ENCODE measurements at regions not wholly inside any gene's neighbourhood (a gene's known extent, or its start where the extent isn't known, plus 50 kb on each side); places are given as distances from the start of the nearest gene placed in this dataset.

DNA sequence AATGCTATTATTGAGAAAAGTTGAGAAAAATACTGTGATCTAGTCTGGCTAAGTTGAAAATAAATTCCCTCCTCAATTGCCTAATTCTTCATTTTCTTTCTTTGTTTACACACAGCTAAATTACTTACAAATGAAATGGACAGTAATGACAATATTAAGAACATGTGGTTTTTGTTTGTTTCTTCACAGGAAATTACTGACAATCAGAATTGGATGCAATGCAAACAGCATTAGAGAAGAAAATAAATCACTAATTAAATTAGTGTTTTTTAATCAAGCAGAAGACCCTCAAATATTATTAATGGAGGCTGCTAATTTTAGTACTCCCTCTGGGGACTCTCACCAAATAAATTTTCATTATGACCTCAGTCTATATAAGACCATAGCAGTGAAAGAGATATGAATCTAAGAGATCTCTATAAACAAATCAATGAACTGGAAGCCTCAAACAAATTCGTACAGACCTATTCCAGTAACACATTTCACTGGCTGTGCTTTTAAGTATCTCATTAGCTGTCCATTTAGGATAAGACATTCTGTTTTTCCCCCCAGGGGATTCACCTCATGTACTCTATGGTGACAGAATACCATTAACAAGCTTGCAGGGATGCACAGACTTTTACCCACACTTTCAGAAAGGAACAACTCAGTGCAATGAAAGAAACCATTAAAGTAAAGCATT lies 202.0 kb upstream of the DGKB start:
- no peak overlapping the region for H3K27ac ChIP-seq (ENCODE audit: low read depth, low read length)
- no peaks in the 10 kb centered on the region for H3K4me1 ChIP-seq (ENCODE audit: control insufficient read depth in 5 of 5, insufficient read depth in 5 of 5, low read length in 5 of 5)
- H3K27me3 ChIP-seq (ENCODE audit: control insufficient read depth in 5 of 5, insufficient read depth in 4 of 5, low read length in 5 of 5), result no peaks in the 10 kb centered on the region
- H3K9me3 ChIP-seq (ENCODE audit: control insufficient read depth in 5 of 5, low read length in 5 of 5), result no peaks in the 10 kb centered on the region
- no peaks in the 10 kb centered on the region for H3K36me3 ChIP-seq (ENCODE audit: control insufficient read depth in 5 of 5, insufficient read depth in 5 of 5, low read length in 5 of 5)
- H3K4me3 ChIP-seq (ENCODE audit: low read depth in 1 of 5, low read length in 5 of 5), result no peak overlapping the region
- no peak overlapping the region for H3K9ac ChIP-seq (ENCODE audit: low read length in 5 of 5)

DNA sequence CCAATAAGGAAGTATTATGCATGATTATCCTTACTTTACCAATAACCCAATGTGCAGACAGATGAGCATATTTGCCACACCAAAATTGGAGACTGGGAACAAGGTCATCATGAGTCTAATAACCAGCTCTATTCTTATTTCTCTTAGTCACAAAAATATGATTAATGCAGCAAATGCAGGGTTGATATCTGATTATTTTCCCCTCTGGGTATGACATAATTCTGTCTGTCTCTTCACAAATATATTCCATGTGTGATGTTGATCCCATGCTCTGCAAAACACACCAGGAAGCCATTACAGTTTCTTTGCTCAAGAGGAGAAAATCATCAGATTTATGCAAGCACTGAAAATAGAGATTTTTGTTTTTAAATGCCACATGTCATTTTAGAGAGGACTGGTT lies 196.5 kb upstream of the DGKB start:
- Histone ChIP-seq H3K4me3 (ENCODE audit: low read depth in 1 of 5, low read length in 5 of 5) (no peak overlapping the region), H3K4me1 (ENCODE audit: control insufficient read depth in 5 of 5, insufficient read depth in 5 of 5, low read length in 5 of 5) (no peaks in the 10 kb centered on the region), H3K9ac (ENCODE audit: low read length in 5 of 5) (no peak overlapping the region), H3K36me3 (ENCODE audit: control insufficient read depth in 5 of 5, insufficient read depth in 5 of 5, low read length in 5 of 5) (no peaks in the 10 kb centered on the region), H3K27ac (ENCODE audit: low read depth, low read length) (no peak overlapping the region), H3K9me3 (ENCODE audit: control insufficient read depth in 5 of 5, low read length in 5 of 5) (no peaks in the 10 kb centered on the region), H3K27me3 (ENCODE audit: control insufficient read depth in 5 of 5, insufficient read depth in 4 of 5, low read length in 5 of 5) (no peaks in the 10 kb centered on the region)

DNA sequence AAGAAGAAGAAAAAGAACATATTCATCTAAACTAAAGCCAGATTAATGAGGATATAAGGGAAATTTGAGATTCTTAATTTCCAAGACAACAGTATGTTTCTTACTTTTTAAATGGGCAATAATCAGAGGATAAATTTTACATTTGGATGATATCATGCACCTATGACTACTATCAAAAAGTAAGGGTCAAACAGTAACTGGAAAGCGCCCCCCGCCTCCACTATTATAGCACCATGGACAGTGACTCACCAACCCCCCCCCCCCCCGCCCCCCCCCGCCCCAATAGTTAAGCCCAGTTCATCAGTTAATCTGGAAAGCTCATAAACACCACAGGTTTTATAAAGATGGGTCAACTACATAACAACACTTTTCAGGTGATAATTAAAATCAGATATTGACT lies 194.3 kb upstream of the DGKB start:
- Histone ChIP-seq H3K4me3 (ENCODE audit: low read depth in 1 of 5, low read length in 5 of 5) (no peak overlapping the region), H3K27ac (ENCODE audit: low read depth, low read length) (no peak overlapping the region)

DNA sequence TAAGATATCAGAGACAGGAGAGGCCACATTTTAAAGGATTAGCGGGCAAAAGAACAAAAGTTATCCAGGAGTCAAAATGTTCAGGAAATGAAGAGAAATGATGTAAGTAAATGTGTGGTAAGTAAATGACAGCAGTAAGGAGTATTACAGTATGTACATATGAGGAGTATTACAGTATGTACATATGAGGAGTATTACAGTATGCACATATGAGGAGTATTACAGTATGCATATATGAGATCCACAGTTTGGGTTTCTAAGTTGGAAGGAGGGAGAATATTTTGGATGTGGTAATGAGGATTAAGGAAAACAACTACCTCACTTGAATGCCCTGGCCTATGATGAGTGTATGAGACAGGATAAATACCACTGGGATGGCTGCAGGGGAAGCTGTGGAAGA lies 192.4 kb upstream of the DGKB start:
- Histone ChIP-seq H3K27ac (ENCODE audit: low read depth, low read length) (no peak overlapping the region), H3K9me3 (ENCODE audit: control insufficient read depth in 5 of 5, low read length in 5 of 5) (no peaks in the 10 kb centered on the region), H3K4me1 (ENCODE audit: control insufficient read depth in 5 of 5, insufficient read depth in 5 of 5, low read length in 5 of 5) (no peaks in the 10 kb centered on the region), H3K9ac (ENCODE audit: low read length in 5 of 5) (no peak overlapping the region), H3K27me3 (ENCODE audit: control insufficient read depth in 5 of 5, insufficient read depth in 4 of 5, low read length in 5 of 5) (no peaks in the 10 kb centered on the region), H3K36me3 (ENCODE audit: control insufficient read depth in 5 of 5, insufficient read depth in 5 of 5, low read length in 5 of 5) (no peaks in the 10 kb centered on the region), H3K4me3 (ENCODE audit: low read depth in 1 of 5, low read length in 5 of 5) (no peak overlapping the region)

More for the DNA sequence above, 194.3 kb upstream of the DGKB start:
- no peak overlapping the region for H3K9ac ChIP-seq (ENCODE audit: low read length in 5 of 5)
- no peaks in the 10 kb centered on the region for H3K4me1 ChIP-seq (ENCODE audit: control insufficient read depth in 5 of 5, insufficient read depth in 5 of 5, low read length in 5 of 5)
- H3K27me3 ChIP-seq (ENCODE audit: control insufficient read depth in 5 of 5, insufficient read depth in 4 of 5, low read length in 5 of 5), result no peaks in the 10 kb centered on the region
- H3K9me3 ChIP-seq (ENCODE audit: control insufficient read depth in 5 of 5, low read length in 5 of 5), result no peaks in the 10 kb centered on the region
- H3K36me3 ChIP-seq (ENCODE audit: control insufficient read depth in 5 of 5, insufficient read depth in 5 of 5, low read length in 5 of 5), result no peaks in the 10 kb centered on the region

DNA sequence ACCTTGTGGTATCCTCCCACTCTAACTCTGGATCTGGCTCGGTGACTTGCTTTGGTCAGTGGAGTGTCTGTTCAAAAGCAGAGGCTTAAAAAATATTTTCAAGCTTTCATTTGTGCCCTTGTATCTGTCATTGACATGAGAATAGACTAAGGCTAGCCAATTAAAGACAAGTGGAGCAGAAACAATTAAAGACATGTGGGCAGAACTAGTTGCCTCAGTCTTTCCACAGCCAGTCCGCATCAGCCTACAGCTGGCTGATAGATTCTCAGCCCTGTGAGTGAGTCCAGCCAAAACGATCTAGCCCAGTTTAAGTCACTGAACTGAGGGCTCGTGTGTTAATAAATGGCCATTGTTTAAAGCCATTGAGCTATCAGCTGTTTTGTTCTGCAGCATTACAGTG lies 185.2 kb upstream of the DGKB start:
- Histone ChIP-seq H3K4me1 (ENCODE audit: control insufficient read depth in 5 of 5, insufficient read depth in 5 of 5, low read length in 5 of 5) (no peaks in the 10 kb centered on the region), H3K27ac (ENCODE audit: low read depth, low read length) (no peak overlapping the region), H3K4me3 (ENCODE audit: low read depth in 1 of 5, low read length in 5 of 5) (no peak overlapping the region), H3K9ac (ENCODE audit: low read length in 5 of 5) (no peak overlapping the region), H3K9me3 (ENCODE audit: control insufficient read depth in 5 of 5, low read length in 5 of 5) (no peaks in the 10 kb centered on the region), H3K27me3 (ENCODE audit: control insufficient read depth in 5 of 5, insufficient read depth in 4 of 5, low read length in 5 of 5) (no peaks in the 10 kb centered on the region), H3K36me3 (ENCODE audit: control insufficient read depth in 5 of 5, insufficient read depth in 5 of 5, low read length in 5 of 5) (no peaks in the 10 kb centered on the region)

DNA sequence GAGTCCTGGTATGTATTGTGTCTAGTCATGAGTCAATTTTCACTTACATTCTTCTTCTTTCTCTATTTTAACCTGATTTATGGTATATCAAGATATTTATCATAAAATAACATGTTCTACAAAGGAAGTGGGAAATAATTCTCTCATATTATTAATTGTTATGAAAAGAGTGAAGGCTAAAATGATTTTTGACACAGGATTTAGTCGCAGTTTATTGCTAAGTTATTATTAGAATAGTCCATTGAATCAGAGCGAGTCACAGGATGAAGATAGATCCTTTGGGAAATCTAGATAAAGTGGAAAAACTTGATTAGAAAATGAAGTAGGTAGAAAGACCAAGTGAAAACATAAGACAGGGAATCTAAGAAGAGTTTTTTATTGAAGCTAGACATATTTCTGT lies 184.3 kb upstream of the DGKB start:
- Histone ChIP-seq H3K27ac (ENCODE audit: low read depth, low read length) (no peak overlapping the region), H3K27me3 (ENCODE audit: control insufficient read depth in 5 of 5, insufficient read depth in 4 of 5, low read length in 5 of 5) (no peaks in the 10 kb centered on the region), H3K9me3 (ENCODE audit: control insufficient read depth in 5 of 5, low read length in 5 of 5) (no peaks in the 10 kb centered on the region), H3K4me1 (ENCODE audit: control insufficient read depth in 5 of 5, insufficient read depth in 5 of 5, low read length in 5 of 5) (no peaks in the 10 kb centered on the region), H3K9ac (ENCODE audit: low read length in 5 of 5) (no peak overlapping the region), H3K36me3 (ENCODE audit: control insufficient read depth in 5 of 5, insufficient read depth in 5 of 5, low read length in 5 of 5) (no peaks in the 10 kb centered on the region), H3K4me3 (ENCODE audit: low read depth in 1 of 5, low read length in 5 of 5) (no peak overlapping the region)

DNA sequence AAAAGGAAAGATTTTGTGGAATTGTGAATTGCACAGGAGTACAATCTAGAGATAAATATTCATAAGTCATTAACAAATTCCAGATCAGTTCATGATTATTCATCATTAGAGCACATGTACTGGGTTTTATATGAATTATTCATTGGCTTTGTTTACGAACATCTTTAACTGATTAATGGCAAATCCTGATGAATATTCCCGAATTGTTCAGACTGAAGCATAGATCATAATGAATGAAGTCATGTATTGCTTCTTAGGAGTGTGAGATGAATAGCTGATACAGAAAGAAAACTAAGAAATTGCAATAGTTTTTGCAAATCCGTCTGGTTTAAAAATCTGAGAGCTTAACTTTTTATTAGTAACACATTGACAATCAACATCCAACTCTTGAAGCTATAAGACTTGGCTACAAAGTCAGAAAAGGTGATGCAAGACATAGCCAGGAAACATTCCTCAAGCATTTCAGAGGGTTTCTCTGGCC lies 183.6 kb upstream of the DGKB start:
- Histone ChIP-seq H3K9ac (ENCODE audit: low read length in 5 of 5) (no peak overlapping the region), H3K4me1 (ENCODE audit: control insufficient read depth in 5 of 5, insufficient read depth in 5 of 5, low read length in 5 of 5) (no peaks in the 10 kb centered on the region), H3K36me3 (ENCODE audit: control insufficient read depth in 5 of 5, insufficient read depth in 5 of 5, low read length in 5 of 5) (no peaks in the 10 kb centered on the region), H3K27ac (ENCODE audit: low read depth, low read length) (no peak overlapping the region), H3K27me3 (ENCODE audit: control insufficient read depth in 5 of 5, insufficient read depth in 4 of 5, low read length in 5 of 5) (no peaks in the 10 kb centered on the region), H3K4me3 (ENCODE audit: low read depth in 1 of 5, low read length in 5 of 5) (no peak overlapping the region), H3K9me3 (ENCODE audit: control insufficient read depth in 5 of 5, low read length in 5 of 5) (no peaks in the 10 kb centered on the region)

DNA sequence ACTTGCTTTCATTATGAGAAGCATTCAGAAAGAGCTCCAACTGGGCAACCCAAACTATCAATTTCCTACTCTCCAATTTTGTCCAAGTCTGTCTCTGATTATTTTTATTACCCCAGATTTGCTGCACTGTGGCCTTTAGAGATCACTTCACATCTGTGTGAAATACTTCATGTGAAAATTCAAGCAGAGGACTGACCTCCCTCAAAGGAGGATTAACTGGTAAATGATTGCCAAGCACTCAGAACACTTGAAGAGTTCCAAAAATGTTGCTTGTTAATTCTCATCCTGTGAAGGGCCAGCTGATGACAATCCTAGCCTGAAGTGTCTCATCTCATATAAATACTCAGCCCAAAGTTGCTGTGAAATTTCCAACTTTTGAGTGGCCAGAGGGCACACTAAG lies 182.8 kb upstream of the DGKB start:
- Histone ChIP-seq H3K27ac (ENCODE audit: low read depth, low read length) (no peak overlapping the region), H3K36me3 (ENCODE audit: control insufficient read depth in 5 of 5, insufficient read depth in 5 of 5, low read length in 5 of 5) (no peaks in the 10 kb centered on the region), H3K9ac (ENCODE audit: low read length in 5 of 5) (no peak overlapping the region), H3K9me3 (ENCODE audit: control insufficient read depth in 5 of 5, low read length in 5 of 5) (no peaks in the 10 kb centered on the region), H3K4me3 (ENCODE audit: low read depth in 1 of 5, low read length in 5 of 5) (no peak overlapping the region), H3K4me1 (ENCODE audit: control insufficient read depth in 5 of 5, insufficient read depth in 5 of 5, low read length in 5 of 5) (no peaks in the 10 kb centered on the region), H3K27me3 (ENCODE audit: control insufficient read depth in 5 of 5, insufficient read depth in 4 of 5, low read length in 5 of 5) (no peaks in the 10 kb centered on the region)

DNA sequence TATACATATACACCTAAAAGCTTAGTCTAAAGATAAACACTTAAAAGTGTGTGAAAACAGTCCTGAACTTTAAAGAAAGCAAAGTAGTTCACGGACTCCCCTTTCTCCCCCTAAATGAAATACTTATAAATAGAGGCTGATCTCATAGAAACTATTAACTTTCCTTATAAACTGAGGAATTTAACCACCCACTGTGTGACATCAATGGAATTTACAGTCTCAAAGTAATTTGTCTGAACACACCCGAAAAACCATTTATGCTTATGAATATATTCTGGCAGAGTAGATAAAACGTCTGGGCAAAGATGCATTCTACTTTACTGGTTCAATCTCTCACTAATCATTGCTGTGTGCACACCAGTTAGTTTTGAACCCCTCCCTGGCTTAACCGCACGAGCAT lies 181.8 kb upstream of the DGKB start:
- Histone ChIP-seq H3K4me1 (ENCODE audit: control insufficient read depth in 5 of 5, insufficient read depth in 5 of 5, low read length in 5 of 5) (no peaks in the 10 kb centered on the region), H3K36me3 (ENCODE audit: control insufficient read depth in 5 of 5, insufficient read depth in 5 of 5, low read length in 5 of 5) (no peaks in the 10 kb centered on the region)

DNA sequence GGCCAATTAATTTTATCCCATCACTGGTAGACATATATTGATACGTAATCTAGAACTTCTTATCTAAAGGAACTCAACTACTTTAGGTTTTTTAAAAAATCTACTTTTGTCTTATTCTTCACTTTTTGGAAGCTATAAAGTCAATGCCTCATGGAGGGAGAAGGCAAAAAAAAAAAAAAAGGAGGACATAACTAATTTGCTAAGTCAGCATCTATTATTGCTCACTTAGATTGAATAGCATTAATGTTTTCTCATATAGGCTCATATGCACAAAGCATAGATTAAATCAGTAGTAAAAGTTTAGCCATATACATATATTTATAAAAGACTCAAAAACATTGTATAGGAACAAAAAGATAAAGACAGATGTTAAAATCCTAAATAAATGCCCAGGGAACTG lies 179.3 kb upstream of the DGKB start:
- no peaks in the 10 kb centered on the region for H3K4me1 ChIP-seq (ENCODE audit: control insufficient read depth in 5 of 5, insufficient read depth in 5 of 5, low read length in 5 of 5)
- no peaks in the 10 kb centered on the region for H3K27me3 ChIP-seq (ENCODE audit: control insufficient read depth in 5 of 5, insufficient read depth in 4 of 5, low read length in 5 of 5)
- H3K4me3 ChIP-seq (ENCODE audit: low read depth in 1 of 5, low read length in 5 of 5), result no peak overlapping the region
- H3K36me3 ChIP-seq (ENCODE audit: control insufficient read depth in 5 of 5, insufficient read depth in 5 of 5, low read length in 5 of 5), result no peaks in the 10 kb centered on the region
- H3K9ac ChIP-seq (ENCODE audit: low read length in 5 of 5), result no peak overlapping the region
- H3K27ac ChIP-seq (ENCODE audit: low read depth, low read length), result no peak overlapping the region
- H3K9me3 ChIP-seq (ENCODE audit: control insufficient read depth in 5 of 5, low read length in 5 of 5), result no peaks in the 10 kb centered on the region

More for the DNA sequence above, 181.8 kb upstream of the DGKB start:
- Histone ChIP-seq H3K27me3 (ENCODE audit: control insufficient read depth in 5 of 5, insufficient read depth in 4 of 5, low read length in 5 of 5) (no peaks in the 10 kb centered on the region), H3K9ac (ENCODE audit: low read length in 5 of 5) (no peak overlapping the region), H3K9me3 (ENCODE audit: control insufficient read depth in 5 of 5, low read length in 5 of 5) (no peaks in the 10 kb centered on the region), H3K27ac (ENCODE audit: low read depth, low read length) (no peak overlapping the region), H3K4me3 (ENCODE audit: low read depth in 1 of 5, low read length in 5 of 5) (no peak overlapping the region)

Measured in subcutaneous abdominal adipose tissue (tissue), 5 donors.